Trophoblast cell (in vitro differentiated cells and primary cell): ENCODE measurements at regions not wholly inside any gene's neighbourhood (a gene's known extent, or its start where the extent isn't known, plus 50 kb on each side); places are given as distances from the start of the nearest gene placed in this dataset.
"Not testable (repeated sequence)": the region's sequence is repeated elsewhere in the genome, so short reads cannot be mapped to it uniquely, and the experiment has no call there.

Source experiments
- DNase-seq, 2 donors: peaks; one replicate each; pipeline ENCODE4 v3.0.0-alpha.2; 2016
- H2AFZ ChIP-seq: 2 replicates; pipeline ENCODE4 v1.6.1; 2013; ENCODE audit warnings: low read length, moderate library complexity, mild to moderate bottlenecking; ENCODE audit not compliant: insufficient read depth, poor library complexity
- H2AK5ac ChIP-seq: 2 replicates; pipeline ENCODE4 v1.6.1; 2013; ENCODE audit warnings: mild to moderate bottlenecking, low read length
- H2BK120ac ChIP-seq: 2 replicates; pipeline ENCODE4 v1.6.1; 2013; ENCODE audit warnings: low read length, mild to moderate bottlenecking, moderate library complexity; ENCODE audit not compliant: insufficient read depth, poor library complexity
- H2BK12ac ChIP-seq: 2 replicates; pipeline ENCODE4 v1.6.1; 2013; ENCODE audit warnings: mild to moderate bottlenecking, low read length, moderate library complexity
- H2BK5ac ChIP-seq: 2 replicates; pipeline ENCODE4 v1.6.1; 2013; ENCODE audit warnings: low read length, low read depth, moderate library complexity, mild to moderate bottlenecking; ENCODE audit not compliant: poor library complexity
- H3K14ac ChIP-seq: 2 replicates; pipeline ENCODE4 v1.6.1; 2013; ENCODE audit warnings: mild to moderate bottlenecking, low read length
- H3K18ac ChIP-seq: 2 replicates; pipeline ENCODE4 v1.6.1; 2013; ENCODE audit warnings: mild to moderate bottlenecking, low read length
- H3K23ac ChIP-seq: 2 replicates; pipeline ENCODE4 v1.6.1; 2013; ENCODE audit warnings: low read length
- H3K27ac ChIP-seq: 2 replicates; pipeline ENCODE4 v1.5.1; 2013; ENCODE audit warnings: low read depth, mild to moderate bottlenecking, inconsistent platforms, low read length, moderate library complexity
- H3K27me3 ChIP-seq: 2 replicates; pipeline ENCODE4 v1.6.1; 2013; ENCODE audit warnings: inconsistent platforms, mild to moderate bottlenecking, low read length, moderate library complexity; ENCODE audit not compliant: insufficient read depth
- H3K36me3 ChIP-seq, 2 experiments: 1 replicate in 1 of 2; 2 replicates in 1 of 2; pipeline ENCODE4 v1.6.1; 2013; ENCODE audit warnings: low read length in 2 of 2, mild to moderate bottlenecking in 2 of 2, moderate library complexity in 1 of 2; ENCODE audit not compliant: insufficient read depth in 2 of 2, control insufficient read depth in 1 of 2
- H3K4ac ChIP-seq: 2 replicates; pipeline ENCODE4 v1.6.1; 2013; ENCODE audit warnings: low read depth, mild to moderate bottlenecking, low read length, moderate library complexity
- H3K4me1 ChIP-seq, 2 experiments: 1 replicate in 1 of 2; 2 replicates in 1 of 2; pipeline ENCODE4 v1.6.1; 2013; ENCODE audit warnings: low read length in 2 of 2, mild to moderate bottlenecking in 2 of 2, moderate library complexity in 1 of 2; ENCODE audit not compliant: insufficient read depth in 2 of 2, control insufficient read depth in 1 of 2
- H3K4me2 ChIP-seq: 2 replicates; pipeline ENCODE4 v1.6.1; 2013; ENCODE audit warnings: inconsistent platforms, mild to moderate bottlenecking, low read length, moderate library complexity
- H3K4me3 ChIP-seq: 2 replicates; pipeline ENCODE4 v1.5.1; 2013; ENCODE audit warnings: mild to moderate bottlenecking, low read depth, low read length, inconsistent platforms
- H3K79me1 ChIP-seq: one replicate; pipeline ENCODE4 v1.6.1; 2013; ENCODE audit warnings: low read length
- H3K79me2 ChIP-seq: 2 replicates; pipeline ENCODE4 v1.6.1; 2013; ENCODE audit warnings: low read length, mild to moderate bottlenecking; ENCODE audit not compliant: control insufficient read depth, insufficient read depth, poor library complexity
- H3K9ac ChIP-seq: 2 replicates; pipeline ENCODE4 v1.6.1; 2013; ENCODE audit warnings: mild to moderate bottlenecking, low read length
- H3K9me3 ChIP-seq: 2 replicates; pipeline ENCODE4 v1.6.1; 2013; ENCODE audit warnings: low read depth, mild to moderate bottlenecking, control low read depth, inconsistent platforms, low read length; ENCODE audit not compliant: insufficient read depth
- H4K12ac ChIP-seq: 2 replicates; pipeline ENCODE4 v1.6.1; 2013; ENCODE audit warnings: low read depth, mild to moderate bottlenecking, low read length, moderate library complexity
- H4K8ac ChIP-seq: 2 replicates; pipeline ENCODE4 v1.6.1; 2013; ENCODE audit warnings: low read depth, mild to moderate bottlenecking, low read length, moderate library complexity
- H4K91ac ChIP-seq: one replicate; pipeline ENCODE4 v1.6.1; 2013; ENCODE audit warnings: low read depth, mild to moderate bottlenecking, low read length, moderate library complexity
- WGBS: extraction: QIAGEN DNeasy Blood & Tissue Kit; methylation state at CpG from one replicate; pipeline ENCODE4 v1.1.7; 2013; ENCODE audit warnings: missing lambda C conversion rate; ENCODE audit not compliant: insufficient read length, insufficient coverage; ENCODE audit errors: extremely low coverage; 5-methylcytosine and 5-hydroxymethylcytosine counted together

- H3K27ac ChIP-seq, result no peak overlapping the region
- no peaks in the 10 kb centered on the region for H3K4me1 ChIP-seq
- no peak overlapping the region for H2BK5ac ChIP-seq
- H3K14ac ChIP-seq, result no peak overlapping the region
- no peak overlapping the region for H4K12ac ChIP-seq
- no peaks in the 10 kb centered on the region for H3K9me3 ChIP-seq
- H3K9ac ChIP-seq, result no peak overlapping the region
- no peak overlapping the region for H2BK12ac ChIP-seq
- H2BK120ac ChIP-seq, result no peak overlapping the region
- H3K27me3 ChIP-seq, result no peaks in the 10 kb centered on the region
- H3K36me3 ChIP-seq, result no peaks in the 10 kb centered on the region
- H3K79me1 ChIP-seq, result no peaks in the 10 kb centered on the region
- no peak overlapping the region for H2AK5ac ChIP-seq
- no peak overlapping the region for H2AFZ ChIP-seq
- DNase-seq, result peak in 1 of 2 donors; percentile 21
- no peak overlapping the region for H3K23ac ChIP-seq
- H3K4ac ChIP-seq, result no peak overlapping the region
- H3K4me3 ChIP-seq, result no peak overlapping the region
- no CpG with 5 or more reads among the region's 2 CpGs for WGBS
- H3K4me2 ChIP-seq, result no peak overlapping the region
- no peak overlapping the region for H4K91ac ChIP-seq
- no peak overlapping the region for H3K18ac ChIP-seq
- no peaks in the 10 kb centered on the region for H3K79me2 ChIP-seq
- no peak overlapping the region for H4K8ac ChIP-seq
Measured at GRCh38 chr6:66496659-66497058, 789.6 kb upstream of the EYS start.

- H3K79me1 ChIP-seq, H2BK5ac ChIP-seq, H3K4me2 ChIP-seq, H4K91ac ChIP-seq, H3K79me2 ChIP-seq, H4K8ac ChIP-seq, H3K27ac ChIP-seq, DNase-seq, H3K4me3 ChIP-seq, H3K9ac ChIP-seq, H3K4ac ChIP-seq, H3K23ac ChIP-seq, H2AFZ ChIP-seq, H4K12ac ChIP-seq, H2BK120ac ChIP-seq, H3K36me3 ChIP-seq, H3K4me1 ChIP-seq, H3K18ac ChIP-seq, H3K14ac ChIP-seq, H3K27me3 ChIP-seq, H2AK5ac ChIP-seq, H2BK12ac ChIP-seq, H3K9me3 ChIP-seq: not testable (repeated sequence)
- no CpG with 5 or more reads among the region's 2 CpGs for WGBS
Measured at GRCh38 chr6:66494643-66495042, 787.6 kb upstream of the EYS start.

GRCh38 chr6:66489269-66489987 is 782.4 kb upstream of the EYS start:
- H3K14ac ChIP-seq, result no peak overlapping the region
- H3K23ac ChIP-seq, result no peak overlapping the region
- no peak overlapping the region for H3K9ac ChIP-seq
- H3K9me3 ChIP-seq, result peaks cover 4% of the 10 kb centered on the region
- no peak overlapping the region for H2AFZ ChIP-seq
- H2AK5ac ChIP-seq, result no peak overlapping the region
- H3K4me1 ChIP-seq, result no peaks in the 10 kb centered on the region
- H2BK120ac ChIP-seq, result no peak overlapping the region
- no peak overlapping the region for H4K8ac ChIP-seq
- no peaks in the 10 kb centered on the region for H3K79me2 ChIP-seq
- no peak overlapping the region for H3K4me3 ChIP-seq
- H2BK5ac ChIP-seq, result no peak overlapping the region
- H3K79me1 ChIP-seq, result no peaks in the 10 kb centered on the region
- H3K4ac ChIP-seq, result no peak overlapping the region
- no peak overlapping the region for H2BK12ac ChIP-seq
- H4K91ac ChIP-seq, result no peak overlapping the region
- no peaks in the 10 kb centered on the region for H3K36me3 ChIP-seq
- no peaks in the 10 kb centered on the region for H3K27me3 ChIP-seq
- no peak overlapping the region for H4K12ac ChIP-seq
- no CpG with 5 or more reads among the region's 9 CpGs for WGBS
- no peak overlapping the region for H3K18ac ChIP-seq
- no peak overlapping the region for H3K4me2 ChIP-seq
- no peak overlapping the region for H3K27ac ChIP-seq
- DNase-seq, result no peak

- H3K36me3 ChIP-seq, result no peaks in the 10 kb centered on the region
- H3K9me3 ChIP-seq, result peaks cover 5% of the 10 kb centered on the region
- no peak overlapping the region for H2BK12ac ChIP-seq
- no peak overlapping the region for H4K12ac ChIP-seq
- no peak overlapping the region for H3K27ac ChIP-seq
- WGBS, result no CpG with 5 or more reads among the region's 8 CpGs
- no peak overlapping the region for H3K9ac ChIP-seq
- no peak for DNase-seq
- no peak overlapping the region for H3K18ac ChIP-seq
- no peak overlapping the region for H3K4me3 ChIP-seq
- no peak overlapping the region for H2AFZ ChIP-seq
- no peaks in the 10 kb centered on the region for H3K79me1 ChIP-seq
- H2AK5ac ChIP-seq, result no peak overlapping the region
- no peak overlapping the region for H2BK5ac ChIP-seq
- H4K8ac ChIP-seq, result no peak overlapping the region
- H2BK120ac ChIP-seq, result no peak overlapping the region
- H3K79me2 ChIP-seq, result no peaks in the 10 kb centered on the region
- no peak overlapping the region for H3K23ac ChIP-seq
- no peaks in the 10 kb centered on the region for H3K4me1 ChIP-seq
- H3K27me3 ChIP-seq, result no peaks in the 10 kb centered on the region
- no peak overlapping the region for H3K14ac ChIP-seq
- no peak overlapping the region for H3K4me2 ChIP-seq
- H4K91ac ChIP-seq, result no peak overlapping the region
- H3K4ac ChIP-seq, result no peak overlapping the region
Measured at GRCh38 chr6:66481216-66481615, 774.2 kb upstream of the EYS start.
